Skeletal muscle satellite cell (primary cell): ENCODE measurements at regions not wholly inside any gene's neighbourhood (a gene's known extent, or its start where the extent isn't known, plus 50 kb on each side); places are given as distances from the start of the nearest gene placed in this dataset.
A peak's percentile ranks its signal among the peaks of the same experiment; 100 is the strongest.
"Not testable (repeated sequence)": the region's sequence is repeated elsewhere in the genome, so short reads cannot be mapped to it uniquely, and the experiment has no call there.

ENCODE experiments used
- H3K27me3 ChIP-seq: 2 replicates; pipeline ENCODE4 v1.7.0; 2013; ENCODE audit warnings: low read length; ENCODE audit not compliant: control insufficient read depth, insufficient read depth
- H3K36me3 ChIP-seq: 2 replicates; pipeline ENCODE4 v1.7.0; 2013; ENCODE audit warnings: mild to moderate bottlenecking, control low read depth, low read length; ENCODE audit not compliant: insufficient read depth
- H3K4me1 ChIP-seq: 2 replicates; pipeline ENCODE4 v1.7.0; 2013; ENCODE audit warnings: low read length; ENCODE audit not compliant: control insufficient read depth, insufficient read depth
- H3K4me2 ChIP-seq: 2 replicates; pipeline ENCODE4 v1.7.0; 2013; ENCODE audit warnings: mild to moderate bottlenecking, low read length
- H3K4me3 ChIP-seq: 2 replicates; pipeline ENCODE4 v1.7.0; 2013; ENCODE audit warnings: low read length
- H3K9ac ChIP-seq: 2 replicates; pipeline ENCODE4 v1.7.0; 2013; ENCODE audit warnings: mild to moderate bottlenecking, low read depth, low read length, moderate library complexity
- H3K9me3 ChIP-seq: replicated peaks from 2 replicates; pipeline ENCODE4 v1.7.0; 2013; ENCODE audit warnings: mild to moderate bottlenecking, control low read depth, low read length

DNA sequence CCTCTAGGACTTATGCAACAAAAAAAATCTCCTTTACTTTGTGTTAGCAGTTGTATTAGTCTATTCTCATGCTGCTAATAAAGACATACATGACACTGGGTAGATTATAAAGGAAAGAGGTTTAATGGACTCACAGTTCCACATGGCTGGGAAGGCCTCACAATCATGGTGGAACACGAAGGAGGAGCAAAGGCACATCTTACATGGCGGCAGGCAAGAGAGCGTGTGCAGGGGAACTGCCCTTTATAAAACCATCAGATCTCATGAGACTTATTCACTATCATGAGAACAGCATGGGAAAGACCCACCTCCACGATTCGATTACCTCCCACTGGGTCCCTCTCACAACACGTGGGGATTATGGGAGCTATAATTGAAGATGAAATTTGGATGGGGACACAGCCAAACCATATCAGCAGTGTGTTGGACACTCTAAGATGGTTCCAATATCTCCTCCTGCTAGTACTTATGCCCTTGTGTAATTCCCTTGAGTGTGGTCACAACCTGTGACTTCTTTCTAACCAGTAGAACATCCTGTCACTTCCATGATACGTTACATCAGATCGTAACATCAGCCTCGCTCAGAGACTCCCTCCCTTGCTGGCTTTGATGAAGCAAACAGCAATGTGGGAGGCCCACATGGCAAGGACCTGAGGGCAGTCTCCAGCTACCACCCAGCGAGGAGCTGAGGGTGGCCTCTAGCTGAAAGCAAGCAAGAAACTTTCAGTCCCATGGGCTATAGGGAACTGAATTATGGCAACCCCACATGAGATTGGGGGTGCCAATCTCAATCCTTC, 113.5 kb upstream of the PITX1 start:
- Histone ChIP-seq H3K36me3 (no peaks in the 10 kb centered on the region), H3K4me2 (no peak overlapping the region), H3K27me3 (peaks cover 3% of the 10 kb centered on the region), H3K9ac (no peak overlapping the region), H3K4me1 (no peaks in the 10 kb centered on the region), H3K4me3 (no peak overlapping the region), H3K9me3 (no peaks in the 10 kb centered on the region)

DNA sequence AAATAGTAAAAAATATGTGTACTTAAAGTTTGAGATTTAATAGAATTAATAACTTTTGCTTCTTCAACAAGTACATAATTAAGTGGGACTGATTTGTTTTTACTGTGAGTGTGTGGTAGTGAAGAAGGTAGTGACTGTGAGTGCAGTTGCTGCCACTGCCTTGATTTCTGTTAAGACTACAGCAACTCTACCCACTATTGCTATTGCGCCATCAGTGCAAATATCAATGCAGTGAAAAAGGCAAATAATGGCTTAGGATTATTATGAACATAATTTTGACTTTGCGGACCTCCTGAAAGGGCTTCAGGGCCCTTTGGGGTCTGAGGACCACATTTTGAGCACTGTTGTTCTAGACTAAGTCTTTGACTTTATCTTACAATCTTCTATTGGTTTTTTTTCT, 112.0 kb upstream of the PITX1 start:
- Histone ChIP-seq H3K36me3 (no peaks in the 10 kb centered on the region), H3K4me3 (no peak overlapping the region), H3K4me1 (peaks cover 6% of the 10 kb centered on the region), H3K4me2 (no peak overlapping the region), H3K9ac (no peak overlapping the region), H3K27me3 (no peaks in the 10 kb centered on the region), H3K9me3 (no peaks in the 10 kb centered on the region)

DNA sequence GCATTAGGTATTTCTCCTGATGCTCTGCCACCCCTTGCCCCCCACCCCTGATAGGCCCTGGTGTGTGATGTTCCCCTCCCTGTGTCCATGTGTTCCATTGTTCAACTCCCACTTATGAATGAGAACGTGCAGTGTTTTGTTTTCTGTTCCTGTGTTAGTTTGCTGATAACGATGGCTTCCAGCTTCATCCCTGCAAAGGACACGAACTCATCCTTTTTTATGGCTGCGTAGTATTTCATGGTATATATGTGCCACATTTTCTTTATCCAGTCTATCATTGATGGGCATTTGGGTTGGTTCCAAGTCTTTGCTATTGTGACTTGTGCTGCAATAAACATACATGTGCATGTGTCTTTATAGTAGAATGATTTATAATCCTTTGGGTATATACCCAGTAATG, 109.7 kb upstream of the PITX1 start:
- H3K4me3 ChIP-seq, H3K36me3 ChIP-seq, H3K27me3 ChIP-seq, H3K9ac ChIP-seq, H3K9me3 ChIP-seq, H3K4me2 ChIP-seq: not testable (repeated sequence)
- peaks cover 25% of the 10 kb centered on the region for H3K4me1 ChIP-seq

DNA sequence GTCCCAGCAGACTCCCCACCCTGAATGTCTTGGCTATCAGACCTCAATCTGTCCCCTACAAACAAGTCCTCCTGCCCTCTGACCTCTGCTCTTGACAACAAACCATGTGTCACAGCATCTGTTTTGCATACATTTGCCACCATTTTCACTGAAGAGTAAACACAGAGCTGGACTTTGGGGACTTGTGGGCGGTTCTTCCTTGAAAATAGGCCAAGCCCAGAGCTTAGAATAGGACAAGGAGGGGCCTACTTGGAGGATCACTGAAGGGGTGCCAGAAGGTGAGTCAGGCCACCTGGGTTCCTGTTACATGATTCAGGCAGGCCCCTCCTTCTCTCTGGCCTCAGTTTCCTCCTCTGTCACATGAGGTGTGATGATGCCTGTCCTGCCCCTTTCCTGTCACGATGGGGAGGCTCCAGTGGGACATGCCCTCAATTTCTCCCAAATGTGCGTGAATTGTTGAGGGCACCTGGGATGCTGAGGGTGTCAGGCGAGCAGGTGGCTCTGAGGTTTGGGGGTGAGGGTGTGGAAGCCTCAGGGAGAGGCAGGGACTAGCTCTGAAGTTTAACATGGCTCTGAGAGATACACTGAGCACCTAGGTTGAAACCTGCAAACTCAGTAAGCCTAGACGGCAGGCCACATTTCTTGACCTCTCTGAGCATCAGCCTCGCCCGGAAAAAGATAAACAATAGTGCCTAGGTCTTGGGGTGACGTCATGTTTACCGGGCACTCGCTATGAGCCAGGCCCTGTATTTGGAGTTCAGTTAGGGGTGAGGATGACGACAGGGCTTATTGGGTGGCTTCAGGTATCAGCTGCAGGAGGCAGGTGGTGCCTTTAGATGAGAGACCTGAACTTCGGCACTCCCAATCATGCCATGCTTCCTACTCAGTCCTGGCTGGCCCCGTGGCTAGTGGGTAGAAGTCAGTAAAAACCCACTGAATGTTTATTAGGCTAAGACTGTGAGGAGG, 107.6 kb upstream of the PITX1 start:
- Histone ChIP-seq H3K4me1 (peaks cover 25% of the 10 kb centered on the region), H3K9ac (peak overlapping the region; percentile 29), H3K4me3 (peak overlapping the region; percentile 16), H3K9me3 (no peaks in the 10 kb centered on the region), H3K4me2 (peak overlapping the region; percentile 71), H3K27me3 (no peaks in the 10 kb centered on the region), H3K36me3 (no peaks in the 10 kb centered on the region)

DNA sequence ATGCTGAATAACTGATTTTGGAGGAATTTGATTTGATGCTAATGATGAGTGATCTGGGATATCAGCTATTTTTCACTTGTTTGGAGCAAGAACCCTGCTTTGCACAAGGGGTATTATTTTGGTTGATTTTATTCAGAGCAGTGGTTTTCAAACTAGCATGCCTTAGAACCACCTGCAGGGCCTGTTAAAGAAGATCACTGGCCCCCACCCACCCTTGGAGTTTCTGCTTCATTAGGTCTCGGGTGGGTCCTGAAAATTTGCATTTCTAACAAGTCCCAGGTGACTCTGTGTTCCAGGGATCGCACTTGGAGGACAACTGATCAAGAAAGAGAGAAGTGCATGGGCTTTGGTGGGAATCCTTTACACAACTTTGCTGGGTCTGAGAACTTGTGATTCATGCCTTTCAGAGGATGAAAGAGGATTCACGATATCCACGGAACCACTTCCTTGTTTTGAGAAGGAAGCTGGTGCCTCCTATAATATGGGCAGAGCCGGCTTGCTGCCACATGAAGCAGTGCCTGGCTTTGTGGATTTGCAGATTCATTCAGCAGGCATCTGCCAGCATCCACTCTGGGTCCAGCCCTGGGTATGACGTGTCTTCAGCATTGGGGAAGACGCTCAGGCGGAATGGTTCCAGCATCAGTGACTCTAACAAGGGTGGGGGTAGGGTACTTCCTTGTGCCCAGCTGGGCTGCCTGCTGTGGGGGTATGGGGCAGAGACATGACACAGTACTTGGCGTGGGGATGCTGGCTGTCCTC, 106.6 kb upstream of the PITX1 start:
- Histone ChIP-seq H3K4me2 (peak overlapping the region; percentile 71), H3K9ac (peak overlapping the region; percentile 29), H3K4me1 (peaks cover 34% of the 10 kb centered on the region), H3K4me3 (peak overlapping the region; percentile 54), H3K27me3 (no peaks in the 10 kb centered on the region), H3K9me3 (no peaks in the 10 kb centered on the region), H3K36me3 (no peaks in the 10 kb centered on the region)

DNA sequence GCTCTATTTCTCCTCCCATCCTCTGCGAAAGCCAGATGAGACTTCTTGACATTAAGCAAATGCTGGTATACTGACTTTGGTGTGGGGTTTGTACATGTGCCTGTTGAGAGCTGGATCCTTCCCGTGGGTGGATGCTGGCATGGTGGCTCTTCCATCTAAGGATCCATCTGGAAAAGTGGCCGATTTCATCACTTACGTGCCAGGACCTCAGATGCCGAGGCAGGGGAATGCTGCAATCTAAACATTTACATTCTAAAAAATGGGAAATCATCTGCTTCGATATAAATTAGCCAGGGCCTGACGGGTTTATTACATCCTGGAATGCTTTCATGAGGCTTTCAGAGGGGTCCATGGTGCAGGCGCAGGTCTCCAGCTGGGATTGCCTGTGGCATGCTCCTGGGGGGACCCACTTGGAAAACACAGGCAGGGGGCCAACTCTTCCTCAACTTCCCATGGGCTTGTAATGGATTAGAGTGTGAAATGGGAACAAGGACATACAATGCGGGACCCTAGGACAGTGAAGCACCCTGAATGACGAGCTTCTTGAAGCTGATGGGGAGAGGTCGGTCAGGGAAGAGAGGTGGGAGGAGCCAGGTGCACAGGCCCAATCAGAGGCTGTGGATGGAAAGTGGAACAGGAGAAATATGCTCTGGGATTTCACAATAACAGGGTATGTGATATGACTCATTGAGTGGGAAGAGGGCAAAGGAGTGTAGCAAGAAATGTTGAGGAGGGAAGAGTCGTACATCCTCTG, 105.5 kb upstream of the PITX1 start:
- Histone ChIP-seq H3K4me2 (peak overlapping the region; percentile 71), H3K4me1 (peaks cover 36% of the 10 kb centered on the region), H3K27me3 (no peaks in the 10 kb centered on the region), H3K9ac (no peak overlapping the region), H3K9me3 (no peaks in the 10 kb centered on the region), H3K4me3 (peak overlapping the region; percentile 54), H3K36me3 (no peaks in the 10 kb centered on the region)

DNA sequence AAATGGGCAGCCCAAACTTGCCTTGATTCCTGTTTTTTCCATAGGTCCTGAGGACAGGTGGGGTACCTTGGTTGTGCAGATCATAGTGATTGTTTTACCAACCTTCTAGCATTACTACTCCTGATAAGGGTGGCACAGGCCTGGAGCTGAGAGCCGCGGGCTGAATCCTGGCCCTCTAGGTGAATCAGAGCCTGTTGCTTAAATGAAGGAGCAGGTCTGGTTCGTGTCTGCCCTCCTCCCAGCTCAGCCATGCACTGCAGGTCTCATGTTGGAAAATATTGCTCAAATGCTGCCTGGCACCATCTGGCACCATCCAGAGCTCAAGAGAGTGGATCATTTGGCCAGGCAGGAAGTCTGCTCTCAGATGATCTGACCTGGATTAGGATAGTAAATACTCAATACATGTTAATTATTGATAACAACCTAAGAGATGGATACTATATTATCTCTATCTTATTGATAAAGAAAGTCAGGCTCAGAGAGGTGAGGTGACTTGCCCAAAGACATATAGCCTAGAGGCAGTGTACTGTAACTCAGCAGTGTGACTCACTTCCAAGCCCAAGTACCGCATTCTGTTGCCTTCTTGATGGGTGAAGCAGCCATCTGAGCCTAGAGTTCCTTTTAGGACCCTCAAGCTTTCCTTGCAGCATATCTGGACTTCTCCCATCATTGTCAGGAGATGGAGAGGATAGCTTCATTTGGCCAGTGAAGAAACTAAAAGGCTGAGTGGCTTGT, 104.3 kb upstream of the PITX1 start:
- H3K4me1 ChIP-seq = peaks cover 36% of the 10 kb centered on the region
- H3K27me3 ChIP-seq = no peaks in the 10 kb centered on the region
- no peak overlapping the region for H3K4me3 ChIP-seq
- no peak overlapping the region for H3K9ac ChIP-seq
- H3K36me3 ChIP-seq = no peaks in the 10 kb centered on the region
- no peaks in the 10 kb centered on the region for H3K9me3 ChIP-seq
- H3K4me2 ChIP-seq = no peak overlapping the region

DNA sequence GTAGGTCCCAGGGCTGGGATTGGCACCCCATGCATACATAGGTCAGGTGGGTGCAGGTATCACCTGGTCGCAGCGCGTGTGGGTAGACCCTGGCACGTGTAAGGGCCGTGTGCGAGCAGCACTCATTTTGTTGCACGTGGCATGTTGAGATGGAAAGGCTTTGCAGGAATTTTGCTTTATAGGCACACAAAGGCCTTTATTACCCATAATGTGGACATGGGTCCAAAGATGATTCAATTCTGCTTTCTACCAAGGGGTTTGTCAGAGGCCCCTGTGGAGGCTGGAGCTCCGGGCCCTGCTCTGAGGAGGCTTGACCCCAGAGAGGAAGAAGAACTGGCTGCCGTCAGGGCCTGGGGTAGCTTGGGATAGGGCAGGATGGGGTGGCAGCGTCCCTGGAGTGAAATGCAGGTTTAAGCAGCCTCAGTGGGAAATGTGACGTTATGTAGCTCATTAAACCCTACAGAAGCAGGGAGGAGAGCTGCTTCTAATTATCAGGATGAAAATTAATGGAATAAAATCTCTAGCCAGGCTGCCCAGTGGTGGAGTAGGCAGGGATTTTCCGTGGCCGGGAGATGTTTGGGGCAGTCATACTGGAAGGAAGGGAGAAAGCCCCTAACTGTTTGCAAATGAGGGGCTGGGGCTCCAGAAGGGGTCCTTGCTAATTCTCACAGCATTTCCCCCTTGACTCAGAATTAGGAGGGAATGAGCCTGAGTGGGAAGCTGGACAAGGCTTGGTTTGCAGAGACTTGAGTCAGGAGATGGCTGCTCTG, 103.3 kb upstream of the PITX1 start:
- Histone ChIP-seq H3K4me3 (no peak overlapping the region), H3K36me3 (no peaks in the 10 kb centered on the region), H3K4me1 (peaks cover 36% of the 10 kb centered on the region), H3K9me3 (no peaks in the 10 kb centered on the region), H3K27me3 (peaks cover 2% of the 10 kb centered on the region), H3K4me2 (no peak overlapping the region), H3K9ac (no peak overlapping the region)

DNA sequence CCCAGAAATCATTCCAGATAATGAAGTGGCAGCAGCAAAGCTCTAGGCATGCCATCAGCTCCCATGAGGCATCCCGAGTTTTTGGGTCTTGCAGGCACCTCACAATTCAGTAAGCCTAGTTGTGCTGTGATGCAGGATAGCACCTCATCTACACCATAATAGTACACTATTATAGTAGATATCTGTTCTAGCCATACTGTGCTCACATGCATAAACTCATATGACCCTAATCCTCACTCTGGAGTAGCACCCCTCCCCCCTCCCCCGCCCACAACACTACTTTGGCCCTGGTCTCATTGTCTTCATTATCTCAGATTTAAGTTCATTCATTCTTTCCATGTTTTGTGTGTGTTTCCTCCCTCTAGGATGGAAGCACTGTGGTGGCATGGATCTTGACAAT, 102.5 kb upstream of the PITX1 start:
- no peaks in the 10 kb centered on the region for H3K36me3 ChIP-seq
- no peaks in the 10 kb centered on the region for H3K9me3 ChIP-seq
- H3K9ac ChIP-seq = no peak overlapping the region
- H3K4me1 ChIP-seq = peaks cover 35% of the 10 kb centered on the region
- no peak overlapping the region for H3K4me3 ChIP-seq
- peaks cover 2% of the 10 kb centered on the region for H3K27me3 ChIP-seq
- no peak overlapping the region for H3K4me2 ChIP-seq
